Activated CD4-positive, CD25-positive, alpha-beta regulatory T cell (primary cell): ENCODE measurements at regions not wholly inside any gene's neighbourhood (a gene's known extent, or its start where the extent isn't known, plus 50 kb on each side); places are given as distances from the start of the nearest gene placed in this dataset.

Experiments used
- DNase-seq, 4 experiments: peaks; one replicate each; lab custom pipeline; 2025; lab: John Stamatoyannopoulos, UW

GRCh38 chr10:5310914-5311313 is 53.9 kb upstream of the UCN3 start:
- DNase-seq: no peak

GRCh38 chr10:5311617-5312016 is 53.1 kb upstream of the UCN3 start:
- no peak for DNase-seq

GRCh38 chr10:5314840-5315239 is 49.9 kb upstream of the UCN3 start:
- DNase-seq: no peak
